ENCODE measurements at regions not wholly inside any gene's neighbourhood (a gene's known extent, or its start where the extent isn't known, plus 50 kb on each side); places are given as distances from the start of the nearest gene placed in this dataset.

DNA sequence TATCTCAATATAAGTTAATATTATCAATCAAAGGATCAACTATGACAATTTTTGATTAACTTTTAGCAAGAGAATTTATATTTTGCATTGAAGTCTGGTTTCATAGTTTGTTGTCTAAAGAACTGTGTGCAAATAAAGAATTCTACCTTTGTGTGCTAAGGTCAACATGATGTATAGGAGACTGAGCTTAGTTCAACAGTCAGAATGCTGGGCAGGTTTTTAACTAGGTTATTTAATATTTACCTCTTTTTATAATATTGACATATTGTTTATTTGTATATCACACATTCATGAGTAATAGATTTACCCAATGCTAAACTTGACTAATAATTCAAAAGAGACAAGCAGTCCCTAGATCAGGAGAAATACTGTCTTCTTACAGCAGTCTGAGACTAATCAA, 831.4 kb downstream of the DSC3 start:
- no peak for TF ChIP-seq POLR2A (IDR thresholded peaks at IDR 0.05)
- TF ChIP-seq, protein P1, sequence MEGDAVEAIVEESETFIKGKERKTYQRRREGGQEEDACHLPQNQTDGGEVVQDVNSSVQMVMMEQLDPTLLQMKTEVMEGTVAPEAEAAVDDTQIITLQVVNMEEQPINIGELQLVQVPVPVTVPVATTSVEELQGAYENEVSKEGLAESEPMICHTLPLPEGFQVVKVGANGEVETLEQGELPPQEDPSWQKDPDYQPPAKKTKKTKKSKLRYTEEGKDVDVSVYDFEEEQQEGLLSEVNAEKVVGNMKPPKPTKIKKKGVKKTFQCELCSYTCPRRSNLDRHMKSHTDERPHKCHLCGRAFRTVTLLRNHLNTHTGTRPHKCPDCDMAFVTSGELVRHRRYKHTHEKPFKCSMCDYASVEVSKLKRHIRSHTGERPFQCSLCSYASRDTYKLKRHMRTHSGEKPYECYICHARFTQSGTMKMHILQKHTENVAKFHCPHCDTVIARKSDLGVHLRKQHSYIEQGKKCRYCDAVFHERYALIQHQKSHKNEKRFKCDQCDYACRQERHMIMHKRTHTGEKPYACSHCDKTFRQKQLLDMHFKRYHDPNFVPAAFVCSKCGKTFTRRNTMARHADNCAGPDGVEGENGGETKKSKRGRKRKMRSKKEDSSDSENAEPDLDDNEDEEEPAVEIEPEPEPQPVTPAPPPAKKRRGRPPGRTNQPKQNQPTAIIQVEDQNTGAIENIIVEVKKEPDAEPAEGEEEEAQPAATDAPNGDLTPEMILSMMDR (IDR thresholded peaks at IDR 0.05): no peak
- DNase-seq (no peak), ATAC-seq (no peak)
- Histone ChIP-seq H3K4me1 (no peaks in the 10 kb centered on the region), H3K27me3 (no peaks in the 10 kb centered on the region), H3K27ac (no peak overlapping the region), H3K9me3 (no peaks in the 10 kb centered on the region), H3K36me3 (replicated peaks in 1 of 2; ENCODE audit: insufficient read depth in 1 of 2, low read depth in 2 of 2) (no peaks in the 10 kb centered on the region), H3K4me3 (no peak overlapping the region)
- intact Hi-C loops (cut with DNase I): no loop called here

DNA sequence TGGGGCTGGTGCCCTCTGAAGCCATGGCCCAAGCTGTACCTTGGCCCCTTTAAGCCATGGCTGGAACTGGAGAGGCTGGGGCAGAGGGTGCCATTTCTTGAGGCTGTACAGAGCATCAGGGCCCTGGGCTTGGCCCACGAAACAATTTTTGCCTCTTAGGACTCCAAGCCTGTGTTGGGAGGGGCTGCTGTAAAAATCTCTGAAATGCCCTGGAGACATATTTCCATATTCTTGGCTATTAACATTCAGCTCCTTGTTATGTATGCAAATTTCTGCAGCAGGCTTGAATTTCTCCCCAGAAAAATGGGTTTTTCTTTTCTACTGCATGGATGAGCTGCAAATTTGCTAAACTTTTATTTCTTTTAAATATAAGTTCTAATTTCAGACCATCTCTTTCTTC, 834.0 kb downstream of the DSC3 start:
- TF ChIP-seq, protein P1 (IDR thresholded peaks at IDR 0.05): no peak
- no peak for TF ChIP-seq POLR2A (IDR thresholded peaks at IDR 0.05)
- Histone ChIP-seq H3K27ac (no peak overlapping the region), H3K9me3 (no peaks in the 10 kb centered on the region), H3K27me3 (no peaks in the 10 kb centered on the region), H3K4me1 (no peaks in the 10 kb centered on the region), H3K4me3 (no peak overlapping the region), H3K36me3 (replicated peaks in 1 of 2; ENCODE audit: insufficient read depth in 1 of 2, low read depth in 2 of 2) (no peaks in the 10 kb centered on the region)
- intact Hi-C loops (cut with DNase I): no loop called here
- ATAC-seq (no peak), DNase-seq (no peak)
- 29 to 38% methylated on average over 1 of the region's 1 CpG for WGBS, 2 donors

DNA sequence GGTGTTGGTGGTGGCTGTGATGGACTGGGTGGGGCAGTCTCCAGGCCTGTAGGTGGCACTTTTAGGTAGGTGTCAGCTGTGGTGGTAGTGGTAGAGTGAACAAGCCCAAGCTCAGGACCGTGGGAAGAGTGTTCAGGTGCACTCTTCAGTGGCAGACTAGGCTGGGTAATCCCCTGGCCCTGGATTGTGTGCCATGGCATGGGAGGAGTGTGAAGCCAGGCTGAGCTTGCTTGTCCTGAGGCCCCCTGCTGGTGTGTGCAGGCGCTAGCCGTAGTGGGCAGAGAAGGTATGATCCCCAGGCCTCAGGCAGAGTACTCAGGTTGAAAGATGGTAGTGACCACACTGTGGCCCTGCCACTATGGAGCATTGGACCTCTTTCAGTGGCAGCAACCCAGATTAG, 850.3 kb downstream of the DSC3 start:
- no peaks in the 10 kb centered on the region for H3K27me3 ChIP-seq
- no peak overlapping the region for H3K4me3 ChIP-seq
- no peak overlapping the region for H3K27ac ChIP-seq
- no peak for ATAC-seq
- 63 to 72% methylated on average over 2 to 3 of the region's 3 CpGs for WGBS, 2 donors
- intact Hi-C loops (cut with DNase I): no loop called here
- TF ChIP-seq, protein P1 (IDR thresholded peaks at IDR 0.05): no peak
- TF ChIP-seq POLR2A (IDR thresholded peaks at IDR 0.05): no peak
- peaks cover 0 to 8% (median 0%) of the 10 kb centered on the region in 3 donors for H3K9me3 ChIP-seq
- no peaks in the 10 kb centered on the region for H3K4me1 ChIP-seq
- no peak for DNase-seq
- no peaks in the 10 kb centered on the region for H3K36me3 ChIP-seq (replicated peaks in 1 of 2; ENCODE audit: insufficient read depth in 1 of 2, low read depth in 2 of 2)

DNA sequence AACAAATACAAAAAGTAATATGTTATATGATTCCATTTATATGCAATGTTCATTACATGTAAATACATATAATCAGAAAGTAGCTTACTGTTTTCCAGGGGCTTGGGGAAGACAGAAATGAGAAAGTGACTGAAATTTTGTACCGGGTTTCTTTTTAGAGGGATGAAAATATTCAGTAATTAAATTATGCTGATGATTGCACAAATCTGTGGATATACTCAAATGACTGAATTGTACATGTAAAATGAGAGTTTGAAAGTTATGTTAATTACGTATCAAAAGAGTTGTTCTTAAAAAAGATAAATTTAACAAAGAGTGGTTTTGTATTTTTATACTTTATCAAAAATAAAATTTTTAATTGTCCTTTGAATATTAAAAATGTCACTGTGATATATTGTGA, 856.3 kb downstream of the DSC3 start:
- no peak for DNase-seq
- intact Hi-C loops (cut with DNase I): no loop called here
- H3K4me1 ChIP-seq: no peaks in the 10 kb centered on the region
- ATAC-seq: no peak
- no peak overlapping the region for H3K4me3 ChIP-seq
- H3K9me3 ChIP-seq: no peaks in the 10 kb centered on the region
- no peaks in the 10 kb centered on the region for H3K36me3 ChIP-seq (replicated peaks in 1 of 2; ENCODE audit: insufficient read depth in 1 of 2, low read depth in 2 of 2)
- 78 to 81% methylated on average over 2 of the region's 2 CpGs for WGBS, 2 donors
- TF ChIP-seq POLR2A (IDR thresholded peaks at IDR 0.05): no peak
- TF ChIP-seq, protein P1 (IDR thresholded peaks at IDR 0.05): no peak
- H3K27ac ChIP-seq: no peak overlapping the region
- no peaks in the 10 kb centered on the region for H3K27me3 ChIP-seq

DNA sequence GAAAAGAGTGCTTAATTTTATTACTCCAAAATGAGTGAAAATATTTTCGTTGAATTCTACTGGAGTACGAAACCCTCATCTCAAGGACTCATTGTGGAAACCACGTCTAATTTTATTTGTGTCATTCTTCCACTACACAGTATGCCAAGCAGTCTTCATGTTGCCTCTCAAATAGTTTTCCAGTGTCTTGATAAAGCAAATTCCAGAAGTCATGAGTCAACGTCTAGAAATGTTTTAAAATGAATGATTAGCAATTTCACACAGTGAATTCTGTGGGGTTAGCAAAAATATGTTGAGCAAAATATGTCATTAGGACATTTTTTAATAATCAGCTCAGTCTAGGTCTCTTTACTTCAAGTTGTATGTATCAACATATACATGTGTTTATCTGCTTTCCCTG, 865.5 kb downstream of the DSC3 start:
- no peak overlapping the region for H3K4me3 ChIP-seq
- intact Hi-C loops (cut with DNase I): no loop called here
- H3K27ac ChIP-seq: no peak overlapping the region
- no peaks in the 10 kb centered on the region for H3K27me3 ChIP-seq
- H3K36me3 ChIP-seq (replicated peaks in 1 of 2; ENCODE audit: insufficient read depth in 1 of 2, low read depth in 2 of 2): no peaks in the 10 kb centered on the region
- H3K4me1 ChIP-seq: no peaks in the 10 kb centered on the region
- DNase-seq: no peak
- ATAC-seq: no peak
- no peaks in the 10 kb centered on the region for H3K9me3 ChIP-seq
- WGBS, 2 donors: 58 to 72% methylated on average over 4 of the region's 4 CpGs
- TF ChIP-seq POLR2A (IDR thresholded peaks at IDR 0.05): no peak
- TF ChIP-seq, protein P1 (IDR thresholded peaks at IDR 0.05): no peak

Data from body of pancreas (tissue), 4 donors.